NB4 (cell line): ENCODE measurements at regions not wholly inside any gene's neighbourhood (a gene's known extent, or its start where the extent isn't known, plus 50 kb on each side); places are given as distances from the start of the nearest gene placed in this dataset.

Experiments
- DNase-seq: peaks from one replicate; pipeline ENCODE4 v3.0.0; 2010; ENCODE audit warnings: low read depth
- H3K4me3 ChIP-seq: one replicate; pipeline ENCODE4 v1.5.1; 2011; ENCODE audit warnings: mild to moderate bottlenecking, low read depth, low read length, moderate library complexity
- MAX ChIP-seq: IDR thresholded peaks from 2 replicates; pipeline ENCODE4 v1.6.1; 2011; ENCODE audit warnings: low read depth, low read length
- MYC ChIP-seq: IDR thresholded peaks from 2 replicates; pipeline ENCODE4 v1.6.1; 2011; ENCODE audit warnings: low read depth, low read length
- POLR2A ChIP-seq: IDR thresholded peaks from 2 replicates; pipeline ENCODE4 v1.6.1; 2011; ENCODE audit warnings: mild to moderate bottlenecking; ENCODE audit not compliant: insufficient read length; ENCODE audit errors: extremely low read depth
- TF ChIP-seq, protein P1 (sequence below): IDR thresholded peaks from one replicate; pipeline ENCODE4 v1.5.1; 2012; ENCODE audit warnings: low read depth, low read length

DNA sequence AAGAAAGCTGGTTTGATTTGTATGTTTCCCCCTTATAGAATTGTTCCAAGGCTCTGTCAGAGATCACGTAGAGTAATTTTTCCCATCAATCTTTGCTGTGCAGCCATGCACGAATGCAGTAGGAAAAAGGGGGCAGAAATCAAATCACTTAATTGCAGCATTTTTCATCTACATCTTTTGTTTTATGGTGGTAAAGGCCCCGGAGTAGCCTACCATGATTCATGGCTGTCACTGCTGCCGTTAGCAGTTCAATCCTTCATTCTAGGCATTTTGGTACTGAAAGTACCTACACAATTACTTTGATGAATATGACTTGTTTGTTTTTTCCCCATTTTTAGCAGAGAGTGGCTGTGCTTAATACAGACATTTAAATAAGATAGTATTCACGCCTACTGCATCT, 631.9 kb upstream of the MMS22L start:
- no peak overlapping the region for H3K4me3 ChIP-seq
- no peak for DNase-seq
- TF ChIP-seq POLR2A (no peak), MYC (no peak), MAX (no peak)
- TF ChIP-seq, protein P1, sequence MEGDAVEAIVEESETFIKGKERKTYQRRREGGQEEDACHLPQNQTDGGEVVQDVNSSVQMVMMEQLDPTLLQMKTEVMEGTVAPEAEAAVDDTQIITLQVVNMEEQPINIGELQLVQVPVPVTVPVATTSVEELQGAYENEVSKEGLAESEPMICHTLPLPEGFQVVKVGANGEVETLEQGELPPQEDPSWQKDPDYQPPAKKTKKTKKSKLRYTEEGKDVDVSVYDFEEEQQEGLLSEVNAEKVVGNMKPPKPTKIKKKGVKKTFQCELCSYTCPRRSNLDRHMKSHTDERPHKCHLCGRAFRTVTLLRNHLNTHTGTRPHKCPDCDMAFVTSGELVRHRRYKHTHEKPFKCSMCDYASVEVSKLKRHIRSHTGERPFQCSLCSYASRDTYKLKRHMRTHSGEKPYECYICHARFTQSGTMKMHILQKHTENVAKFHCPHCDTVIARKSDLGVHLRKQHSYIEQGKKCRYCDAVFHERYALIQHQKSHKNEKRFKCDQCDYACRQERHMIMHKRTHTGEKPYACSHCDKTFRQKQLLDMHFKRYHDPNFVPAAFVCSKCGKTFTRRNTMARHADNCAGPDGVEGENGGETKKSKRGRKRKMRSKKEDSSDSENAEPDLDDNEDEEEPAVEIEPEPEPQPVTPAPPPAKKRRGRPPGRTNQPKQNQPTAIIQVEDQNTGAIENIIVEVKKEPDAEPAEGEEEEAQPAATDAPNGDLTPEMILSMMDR, result no peak

DNA sequence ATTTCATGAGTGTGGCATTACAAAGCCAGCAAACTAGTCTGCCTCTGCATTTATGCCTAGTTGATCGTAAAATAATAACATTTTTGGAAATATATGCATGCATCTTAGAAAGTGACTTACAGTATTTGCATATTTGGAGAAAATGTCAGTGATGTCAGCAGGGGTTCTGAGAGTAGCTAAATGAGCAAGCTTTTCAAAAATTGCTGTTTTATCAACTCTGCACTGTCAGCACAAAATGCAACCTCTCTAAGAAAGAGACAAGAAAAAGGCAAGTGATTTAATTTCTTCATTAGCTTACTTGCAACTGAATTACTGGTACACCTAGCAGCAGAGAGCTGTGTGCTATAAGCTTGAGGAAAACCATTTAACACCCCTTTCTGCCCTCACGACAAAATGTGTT, 632.5 kb upstream of the MMS22L start:
- TF ChIP-seq MAX (no peak), POLR2A (no peak)
- DNase-seq, result no peak

GRCh38 chr6:97917369-97917768, 634.4 kb upstream of the MMS22L start:
- DNase-seq, result no peak
- TF ChIP-seq, protein P1, result no peak
- TF ChIP-seq MYC (no peak), POLR2A (no peak), MAX (no peak)

More for the DNA sequence above, 632.5 kb upstream of the MMS22L start:
- H3K4me3 ChIP-seq, result no peak overlapping the region

GRCh38 chr6:97919046-97919445, 636.0 kb upstream of the MMS22L start:
- no peak for DNase-seq
- H3K4me3 ChIP-seq, result no peak overlapping the region
- TF ChIP-seq, protein P1, result no peak
- TF ChIP-seq MYC, result no peak
- TF ChIP-seq POLR2A, result no peak
- no peak for TF ChIP-seq MAX

More at GRCh38 chr6:97917369-97917768, 634.4 kb upstream of the MMS22L start:
- no peak overlapping the region for H3K4me3 ChIP-seq

DNA sequence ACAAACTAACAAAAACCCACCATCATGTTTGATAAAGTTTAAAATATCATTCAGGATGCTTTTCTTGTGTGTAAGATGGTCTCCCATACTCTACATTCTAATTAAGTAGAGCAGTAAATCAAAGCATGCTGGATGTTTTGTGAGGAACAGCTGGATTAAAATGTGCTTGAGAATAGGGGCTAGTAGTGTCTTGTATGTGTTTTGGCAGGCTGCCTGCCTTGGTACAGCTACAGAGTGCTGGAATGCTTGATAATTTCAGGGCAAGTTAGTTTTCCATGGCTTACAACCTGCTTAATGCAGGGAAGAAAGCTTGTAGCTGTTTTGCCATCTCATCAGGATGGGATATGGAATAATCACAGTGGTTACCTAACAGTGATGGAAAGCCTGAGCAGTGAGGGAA, 636.6 kb upstream of the MMS22L start:
- DNase-seq, result no peak
- TF ChIP-seq, protein P1, result no peak
- TF ChIP-seq MAX, result no peak
- H3K4me3 ChIP-seq, result no peak overlapping the region

GRCh38 chr6:97923249-97923648, 640.2 kb upstream of the MMS22L start:
- TF ChIP-seq, protein P1, result no peak
- no peak overlapping the region for H3K4me3 ChIP-seq
- DNase-seq, result no peak
